Lung (tissue), 11 donors: ENCODE measurements at regions not wholly inside any gene's neighbourhood (a gene's known extent, or its start where the extent isn't known, plus 50 kb on each side); places are given as distances from the start of the nearest gene placed in this dataset.

Experiments
- ATAC-seq: fragments of 200-7000 bp; cut with Tn5 transposase; one replicate; pipeline ENCODE4 v1.9.1; 2020; ENCODE audit warnings: moderate number of reproducible peaks; ENCODE audit not compliant: insufficient read depth, low FRiP score
- DNase-seq, 3 donors: peaks; one replicate each; pipeline ENCODE4 v3.0.0-alpha.2; 2013 to 2017
- H3K27ac ChIP-seq, 2 donors: one replicate each; pipeline ENCODE4 v1.5.1; 2013; ENCODE audit warnings: mild to moderate bottlenecking in 2 of 2, moderate library complexity in 2 of 2, control low read depth in 1 of 2, inconsistent platforms in 1 of 2, low read depth in 1 of 2, low read length in 1 of 2
- H3K27me3 ChIP-seq, 3 donors: one replicate each; pipeline ENCODE4 v1.5.1; 2013; ENCODE audit warnings: low read length in 2 of 3; ENCODE audit not compliant: control insufficient read depth in 3 of 3, insufficient read depth in 3 of 3
- H3K36me3 ChIP-seq, 4 donors: one replicate each; pipeline ENCODE4 v1.5.1; 2013; ENCODE audit warnings: low read length in 4 of 4, mild to moderate bottlenecking in 1 of 4, moderate library complexity in 1 of 4; ENCODE audit not compliant: control insufficient read depth in 4 of 4, insufficient read depth in 4 of 4
- H3K4me1 ChIP-seq, 5 donors: one replicate each; pipeline ENCODE4 v1.5.1; 2013; ENCODE audit warnings: low read length in 5 of 5, mild to moderate bottlenecking in 2 of 5, moderate library complexity in 1 of 5; ENCODE audit not compliant: control insufficient read depth in 5 of 5, insufficient read depth in 5 of 5
- H3K4me3 ChIP-seq: one replicate; pipeline ENCODE4 v1.5.1; 2013; ENCODE audit warnings: mild to moderate bottlenecking, control low read depth, moderate library complexity
- H3K9ac ChIP-seq, 2 donors: one replicate each; pipeline ENCODE4 v1.5.1; 2013; ENCODE audit warnings: low read length in 2 of 2, control low read depth in 1 of 2; ENCODE audit not compliant: insufficient read depth in 1 of 2
- H3K9me3 ChIP-seq, 4 donors: one replicate each; pipeline ENCODE4 v1.5.1; 2013; ENCODE audit warnings: low read length in 3 of 4, mild to moderate bottlenecking in 1 of 4, moderate library complexity in 1 of 4; ENCODE audit not compliant: control insufficient read depth in 4 of 4, insufficient read depth in 3 of 4
- CTCF ChIP-seq: IDR thresholded peaks from 2 replicates; pipeline ENCODE4 v1.5.1; 2012; ENCODE audit warnings: mild to moderate bottlenecking; ENCODE audit errors: control extremely low read depth, extremely low read depth
- WGBS, 2 donors: extraction: QIAGEN DNeasy Blood & Tissue Kit; methylation state at CpG; one replicate each; pipeline ENCODE4 v1.1.7; 2013; 5-methylcytosine and 5-hydroxymethylcytosine counted together
- donor health status: control.
- donor health status: control.
- donor health status: Bipolar disorder and iron deficiency.
- donor health status: healthy.
- donor health status: DM: yes; HTN: yes; CAD: no.

DNA sequence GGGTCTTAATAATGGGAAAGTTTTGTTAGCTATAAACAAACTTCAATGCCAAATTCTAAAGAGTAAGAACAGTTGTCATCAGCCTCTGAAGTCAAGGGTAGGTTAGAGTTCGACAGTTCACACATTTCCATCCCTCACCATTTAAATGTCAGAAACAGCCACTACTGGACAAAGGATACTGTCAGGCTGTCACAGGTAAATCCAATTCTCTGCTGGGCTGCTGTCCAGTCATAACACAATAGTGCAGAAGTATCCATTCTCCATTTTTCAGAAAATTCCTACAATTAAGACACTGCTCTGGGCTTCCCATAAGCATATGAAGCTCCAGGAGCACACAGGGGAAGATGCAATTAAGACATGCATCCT is 221.4 kb downstream of the RPS29 start:
- Histone ChIP-seq H3K4me3 (no peak overlapping the region), H3K27me3 (no peaks in the 10 kb centered on the region), H3K9ac (no peak overlapping the region), H3K4me1 (peaks cover 0 to 34% (median 11%) of the 10 kb centered on the region in 5 donors), H3K9me3 (no peaks in the 10 kb centered on the region), H3K36me3 (no peaks in the 10 kb centered on the region), H3K27ac (no peak overlapping the region)
- TF ChIP-seq CTCF: no peak
- ATAC-seq (no peak), DNase-seq (no peak)
- WGBS, 2 donors: 42 to 48% methylated on average over 1 of the region's 1 CpG

- no peaks in the 10 kb centered on the region for H3K27me3 ChIP-seq
- DNase-seq (peak; percentile 25 to 60 (median 48)), ATAC-seq (no peak)
- H3K9me3 ChIP-seq: no peaks in the 10 kb centered on the region
- TF ChIP-seq CTCF: no peak
- H3K27ac ChIP-seq: no peak overlapping the region
- H3K9ac ChIP-seq: no peak overlapping the region
- WGBS, 2 donors: 16 to 36% methylated on average over 5 of the region's 5 CpGs
- peaks cover 0 to 32% (median 11%) of the 10 kb centered on the region in 5 donors for H3K4me1 ChIP-seq
- no peaks in the 10 kb centered on the region for H3K36me3 ChIP-seq
- H3K4me3 ChIP-seq: no peak overlapping the region
Observed at GRCh38 chr14:49363821-49364751, 222.1 kb downstream of the RPS29 start.

DNA sequence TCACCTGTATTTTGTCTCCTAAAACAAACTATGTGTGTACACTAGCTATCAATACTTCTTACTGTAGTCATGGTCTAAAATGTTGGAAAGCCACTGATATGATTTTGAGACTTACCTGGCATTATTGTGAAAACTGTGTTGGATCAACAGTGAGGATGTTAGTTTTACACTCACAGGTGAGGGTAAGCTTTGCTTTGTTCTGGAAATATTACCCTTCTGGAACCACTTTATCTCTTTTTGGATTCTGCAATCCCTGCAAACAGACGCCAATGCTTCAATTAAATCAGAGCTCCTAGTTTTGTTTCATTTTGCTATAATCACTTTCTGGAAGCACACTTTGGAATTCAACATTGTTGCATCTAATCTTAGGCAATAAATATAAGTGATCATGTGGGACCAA is 223.3 kb downstream of the RPS29 start:
- 69 to 70% methylated on average over 1 of the region's 1 CpG for WGBS, 2 donors
- Histone ChIP-seq H3K9ac (no peak overlapping the region), H3K36me3 (no peaks in the 10 kb centered on the region), H3K27me3 (no peaks in the 10 kb centered on the region), H3K4me1 (peaks cover 0 to 20% (median 4%) of the 10 kb centered on the region in 5 donors), H3K27ac (no peak overlapping the region), H3K4me3 (no peak overlapping the region), H3K9me3 (no peaks in the 10 kb centered on the region)
- ATAC-seq (no peak), DNase-seq (no peak)
- no peak for TF ChIP-seq CTCF

- Histone ChIP-seq H3K4me1 (no peaks in the 10 kb centered on the region), H3K9me3 (peaks cover 0 to 6% (median 2%) of the 10 kb centered on the region in 4 donors), H3K27ac (no peak overlapping the region), H3K4me3 (no peak overlapping the region), H3K27me3 (no peaks in the 10 kb centered on the region), H3K9ac (no peak overlapping the region), H3K36me3 (no peaks in the 10 kb centered on the region)
- 89 to 94% methylated on average over 3 of the region's 3 CpGs for WGBS, 2 donors
- ATAC-seq (no peak), DNase-seq (no peak)
- TF ChIP-seq CTCF: no peak
Observed at GRCh38 chr14:49339130-49339529, 247.1 kb downstream of the RPS29 start.
